Panc1 (cell line): ENCODE measurements at regions not wholly inside any gene's neighbourhood (a gene's known extent, or its start where the extent isn't known, plus 50 kb on each side); places are given as distances from the start of the nearest gene placed in this dataset.

Experiments used
- CTCF ChIP-seq: fragments of 450-650 bp; IDR thresholded peaks from 2 replicates; pipeline ENCODE4 v1.5.1; 2017; ENCODE audit warnings: mild to moderate bottlenecking
- REST ChIP-seq, 2 experiments: IDR thresholded peaks; 2 replicates each; pipeline ENCODE4 v1.6.1; 2011 to 2012; ENCODE audit warnings: low read depth in 2 of 2, control low read depth in 1 of 2, low read length in 1 of 2, mild to moderate bottlenecking in 1 of 2, moderate library complexity in 1 of 2; ENCODE audit not compliant: insufficient read depth in 1 of 2
- SIN3A ChIP-seq: IDR thresholded peaks from 2 replicates; pipeline ENCODE4 v1.6.1; 2012; ENCODE audit warnings: low read depth, mild to moderate bottlenecking, low read length, moderate library complexity, borderline replicate concordance; ENCODE audit not compliant: insufficient read depth
- TCF7L2 ChIP-seq: IDR thresholded peaks from 2 replicates; pipeline ENCODE4 v1.6.1; 2011; ENCODE audit warnings: mild to moderate bottlenecking, low read depth, low read length, inconsistent platforms

- TF ChIP-seq CTCF (no peak), REST (IDR thresholded peaks at IDR 0.05; ENCODE audit: insufficient read depth in 1 of 2, low read depth in 2 of 2, low read length in 1 of 2) (no peak), TCF7L2 (no peak), SIN3A (no peak)
Observed at GRCh38 chr1:63223426-63223825, 98.9 kb upstream of the FOXD3 start.
